Panc1 (cell line): ENCODE measurements at regions not wholly inside any gene's neighbourhood (a gene's known extent, or its start where the extent isn't known, plus 50 kb on each side); places are given as distances from the start of the nearest gene placed in this dataset.

Experiments
- ATAC-seq: fragments of 200-7000 bp; cut with Tn5 transposase; 2 replicates; pipeline ENCODE4 v1.9.1; 2020; ENCODE audit warnings: mild to moderate bottlenecking, moderate library complexity
- BruUV-seq: library from RNA; stranded (reverse); fragments of 400-500 nt; replicated peaks from 2 replicates; lab custom pipeline; 2021; lab: Mats Ljungman, UMichigan
- CTCF ChIA-PET: fragments of 300-600 bp; sonication (Branson Sonifier 250); formaldehyde crosslinking; loops from one replicate; lab custom pipeline; 2022; ENCODE audit warnings: antibody characterized with exemption; lab: Charles Lee
- POLR2A ChIA-PET: fragments of 300-600 bp; sonication (Branson Sonifier 250); formaldehyde crosslinking; loops from one replicate; lab custom pipeline; 2022; ENCODE audit warnings: antibody characterized with exemption; lab: Charles Lee
- DNase-seq: peaks from one replicate; pipeline ENCODE4 v3.0.0-alpha.2; 2010; ENCODE audit warnings: low read depth, low spot score
- H3K27ac ChIP-seq: 2 replicates; pipeline ENCODE4 v1.5.1; 2011; ENCODE audit warnings: mild to moderate bottlenecking, low read length, inconsistent platforms
- H3K27me3 ChIP-seq: fragments of 200-500 bp; sonication (Bioruptor generic); 2 replicates; pipeline ENCODE4 v1.6.0; 2014; ENCODE audit warnings: low read length, inconsistent platforms; ENCODE audit not compliant: control insufficient read depth, insufficient read depth
- H3K36me3 ChIP-seq: fragments of 200-500 bp; sonication (Bioruptor generic); 2 replicates; pipeline ENCODE4 v1.5.1; 2014; ENCODE audit warnings: inconsistent platforms, mild to moderate bottlenecking, low read length, moderate library complexity; ENCODE audit not compliant: control insufficient read depth, insufficient read depth
- H3K4me1 ChIP-seq: 2 replicates; pipeline ENCODE4 v1.5.1; 2011; ENCODE audit warnings: inconsistent platforms, mild to moderate bottlenecking, low read length, moderate library complexity; ENCODE audit not compliant: control insufficient read depth, insufficient read depth
- H3K4me3 ChIP-seq, 2 experiments: 2 replicates each; pipeline ENCODE4 v1.5.1; 2011 to 2012; ENCODE audit warnings: low read depth in 2 of 2, low read length in 2 of 2, mild to moderate bottlenecking in 2 of 2, inconsistent platforms in 1 of 2, moderate library complexity in 1 of 2
- H3K9me3 ChIP-seq: fragments of 200-500 bp; sonication (Bioruptor generic); 2 replicates; pipeline ENCODE4 v1.5.1; 2014; ENCODE audit warnings: low read depth, mild to moderate bottlenecking, inconsistent platforms, low read length, moderate library complexity; ENCODE audit not compliant: control insufficient read depth, insufficient read depth
- POLR2AphosphoS5 ChIP-seq: IDR thresholded peaks from 2 replicates; pipeline ENCODE4 v1.6.1; 2012; ENCODE audit warnings: mild to moderate bottlenecking, low read depth, low read length, moderate library complexity
- SIN3A ChIP-seq: IDR thresholded peaks from 2 replicates; pipeline ENCODE4 v1.6.1; 2012; ENCODE audit warnings: low read depth, mild to moderate bottlenecking, low read length, moderate library complexity, borderline replicate concordance; ENCODE audit not compliant: insufficient read depth
- TCF7L2 ChIP-seq: IDR thresholded peaks from 2 replicates; pipeline ENCODE4 v1.6.1; 2011; ENCODE audit warnings: mild to moderate bottlenecking, low read depth, low read length, inconsistent platforms
- in situ Hi-C: cut with HindIII; loops from 2 replicates; pipeline ENCODE4 v1.10.0; 2016; ENCODE audit warnings: low sequenced_read_pairs, low pct_unique_long_range_greater_than_20kb
- intact Hi-C: fragments of 100-400 bp; cut with micrococcal nuclease; formaldehyde crosslinking; loops from one replicate; pipeline ENCODE4 v1.10.0; 2022; ENCODE audit not compliant: unreplicated experiment
- TF ChIP-seq, protein P1 (sequence below): fragments of 450-650 bp; IDR thresholded peaks from 2 replicates; pipeline ENCODE4 v1.5.1; 2017; ENCODE audit warnings: mild to moderate bottlenecking
- TF ChIP-seq, protein P2 (sequence below), 2 experiments: IDR thresholded peaks; 2 replicates each; pipeline ENCODE4 v1.6.1; 2011 to 2012; ENCODE audit warnings: low read depth in 2 of 2, control low read depth in 1 of 2, low read length in 1 of 2, mild to moderate bottlenecking in 1 of 2, moderate library complexity in 1 of 2; ENCODE audit not compliant: insufficient read depth in 1 of 2

DNA sequence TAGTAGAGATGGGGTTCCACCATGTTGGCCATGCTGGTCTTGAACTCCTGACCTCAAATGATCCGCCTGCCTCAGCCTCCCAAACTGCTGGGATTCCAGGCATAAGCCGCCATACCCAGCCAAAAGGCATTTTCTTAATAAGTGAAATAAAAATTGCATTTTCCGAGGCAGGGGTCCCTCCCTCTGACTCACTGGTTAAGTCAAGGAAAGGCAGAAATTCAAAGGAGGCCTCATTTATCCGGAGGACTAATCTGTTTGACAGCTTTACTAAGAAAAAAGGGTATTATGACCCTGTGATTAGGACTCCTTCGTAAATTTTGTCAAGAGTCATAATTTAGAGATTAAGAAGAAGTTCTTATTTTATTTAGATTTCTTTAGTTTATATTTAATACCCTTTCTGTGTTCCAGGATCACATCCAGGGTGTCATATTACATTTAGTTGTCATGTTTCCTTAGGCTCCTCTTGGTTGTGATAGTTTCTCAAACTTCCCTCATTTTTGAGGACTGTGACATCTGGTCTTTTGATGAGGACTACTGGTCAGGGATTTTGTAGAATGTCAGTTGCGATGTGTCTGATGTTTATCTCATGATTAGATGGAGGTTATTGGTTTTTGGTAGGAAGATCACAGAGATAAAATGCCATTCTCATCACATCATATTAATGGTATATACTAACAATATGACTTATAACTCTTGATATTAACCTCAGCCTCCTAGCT lies 753.7 kb upstream of the AMOT start:
- BruUV-seq, result no TSS peak
- H3K9me3 ChIP-seq, result no peaks in the 10 kb centered on the region
- no peak for DNase-seq
- ATAC-seq, result no peak
- H3K36me3 ChIP-seq, result no peaks in the 10 kb centered on the region
- H3K27me3 ChIP-seq, result no peaks in the 10 kb centered on the region
- POLR2A ChIA-PET, result no interaction called here
- H3K4me1 ChIP-seq, result no peaks in the 10 kb centered on the region
- intact Hi-C loops, result no loop called here
- H3K4me3 ChIP-seq, result no peak overlapping the region
- no peak overlapping the region for H3K27ac ChIP-seq
- in situ Hi-C loops, result no loop called here
- CTCF ChIA-PET, result no interaction called here
- TF ChIP-seq SIN3A, result no peak
- TF ChIP-seq, protein P1, sequence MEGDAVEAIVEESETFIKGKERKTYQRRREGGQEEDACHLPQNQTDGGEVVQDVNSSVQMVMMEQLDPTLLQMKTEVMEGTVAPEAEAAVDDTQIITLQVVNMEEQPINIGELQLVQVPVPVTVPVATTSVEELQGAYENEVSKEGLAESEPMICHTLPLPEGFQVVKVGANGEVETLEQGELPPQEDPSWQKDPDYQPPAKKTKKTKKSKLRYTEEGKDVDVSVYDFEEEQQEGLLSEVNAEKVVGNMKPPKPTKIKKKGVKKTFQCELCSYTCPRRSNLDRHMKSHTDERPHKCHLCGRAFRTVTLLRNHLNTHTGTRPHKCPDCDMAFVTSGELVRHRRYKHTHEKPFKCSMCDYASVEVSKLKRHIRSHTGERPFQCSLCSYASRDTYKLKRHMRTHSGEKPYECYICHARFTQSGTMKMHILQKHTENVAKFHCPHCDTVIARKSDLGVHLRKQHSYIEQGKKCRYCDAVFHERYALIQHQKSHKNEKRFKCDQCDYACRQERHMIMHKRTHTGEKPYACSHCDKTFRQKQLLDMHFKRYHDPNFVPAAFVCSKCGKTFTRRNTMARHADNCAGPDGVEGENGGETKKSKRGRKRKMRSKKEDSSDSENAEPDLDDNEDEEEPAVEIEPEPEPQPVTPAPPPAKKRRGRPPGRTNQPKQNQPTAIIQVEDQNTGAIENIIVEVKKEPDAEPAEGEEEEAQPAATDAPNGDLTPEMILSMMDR, result no peak
- no peak for TF ChIP-seq TCF7L2
- no peak for TF ChIP-seq POLR2AphosphoS5
- TF ChIP-seq, protein P2, sequence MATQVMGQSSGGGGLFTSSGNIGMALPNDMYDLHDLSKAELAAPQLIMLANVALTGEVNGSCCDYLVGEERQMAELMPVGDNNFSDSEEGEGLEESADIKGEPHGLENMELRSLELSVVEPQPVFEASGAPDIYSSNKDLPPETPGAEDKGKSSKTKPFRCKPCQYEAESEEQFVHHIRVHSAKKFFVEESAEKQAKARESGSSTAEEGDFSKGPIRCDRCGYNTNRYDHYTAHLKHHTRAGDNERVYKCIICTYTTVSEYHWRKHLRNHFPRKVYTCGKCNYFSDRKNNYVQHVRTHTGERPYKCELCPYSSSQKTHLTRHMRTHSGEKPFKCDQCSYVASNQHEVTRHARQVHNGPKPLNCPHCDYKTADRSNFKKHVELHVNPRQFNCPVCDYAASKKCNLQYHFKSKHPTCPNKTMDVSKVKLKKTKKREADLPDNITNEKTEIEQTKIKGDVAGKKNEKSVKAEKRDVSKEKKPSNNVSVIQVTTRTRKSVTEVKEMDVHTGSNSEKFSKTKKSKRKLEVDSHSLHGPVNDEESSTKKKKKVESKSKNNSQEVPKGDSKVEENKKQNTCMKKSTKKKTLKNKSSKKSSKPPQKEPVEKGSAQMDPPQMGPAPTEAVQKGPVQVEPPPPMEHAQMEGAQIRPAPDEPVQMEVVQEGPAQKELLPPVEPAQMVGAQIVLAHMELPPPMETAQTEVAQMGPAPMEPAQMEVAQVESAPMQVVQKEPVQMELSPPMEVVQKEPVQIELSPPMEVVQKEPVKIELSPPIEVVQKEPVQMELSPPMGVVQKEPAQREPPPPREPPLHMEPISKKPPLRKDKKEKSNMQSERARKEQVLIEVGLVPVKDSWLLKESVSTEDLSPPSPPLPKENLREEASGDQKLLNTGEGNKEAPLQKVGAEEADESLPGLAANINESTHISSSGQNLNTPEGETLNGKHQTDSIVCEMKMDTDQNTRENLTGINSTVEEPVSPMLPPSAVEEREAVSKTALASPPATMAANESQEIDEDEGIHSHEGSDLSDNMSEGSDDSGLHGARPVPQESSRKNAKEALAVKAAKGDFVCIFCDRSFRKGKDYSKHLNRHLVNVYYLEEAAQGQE (IDR thresholded peaks at IDR 0.05; ENCODE audit: insufficient read depth in 1 of 2, low read depth in 2 of 2, low read length in 1 of 2), result no peak

DNA sequence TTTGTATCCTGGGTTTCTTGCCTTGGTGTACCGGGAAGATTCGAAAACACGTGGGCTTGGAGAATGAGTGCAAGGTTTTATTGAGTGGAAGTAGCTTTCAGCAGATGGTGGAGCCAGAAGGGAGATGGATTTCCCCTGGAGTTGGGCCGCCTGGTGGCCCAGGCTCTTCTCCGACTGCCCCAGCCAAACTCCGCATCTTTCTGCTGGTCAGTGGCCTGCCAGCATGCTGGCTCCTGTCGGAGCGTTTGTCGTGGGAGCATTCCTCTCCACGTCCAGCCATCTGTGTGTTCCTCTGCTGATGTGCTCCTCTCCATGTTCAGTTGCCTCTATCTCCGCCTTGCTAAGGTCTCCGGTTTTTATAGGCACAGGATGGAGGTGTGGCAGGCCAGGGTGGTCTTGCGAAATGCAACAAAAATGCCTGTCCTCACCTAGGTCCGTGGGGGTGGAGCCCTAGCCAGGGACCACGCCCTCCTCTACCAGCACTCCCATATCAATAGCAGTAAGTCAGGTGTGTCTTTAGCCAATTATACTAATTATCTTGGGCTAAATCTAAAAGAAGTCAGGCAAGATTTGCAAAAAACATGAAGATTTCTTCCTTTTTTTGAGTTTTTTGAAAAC lies 745.8 kb upstream of the AMOT start:
- BruUV-seq, result no TSS peak
- ATAC-seq, result no peak
- ChIA-PET POLR2A (no interaction called here), CTCF (no interaction called here)
- H3K4me3 ChIP-seq, result no peak overlapping the region
- no peaks in the 10 kb centered on the region for H3K9me3 ChIP-seq
- intact Hi-C loops, result no loop called here
- no peaks in the 10 kb centered on the region for H3K36me3 ChIP-seq
- TF ChIP-seq POLR2AphosphoS5, result no peak
- TF ChIP-seq, protein P2 (IDR thresholded peaks at IDR 0.05; ENCODE audit: insufficient read depth in 1 of 2, low read depth in 2 of 2, low read length in 1 of 2), result no peak
- TF ChIP-seq, protein P1, result no peak
- no peak for TF ChIP-seq TCF7L2
- TF ChIP-seq SIN3A, result no peak
- H3K27me3 ChIP-seq, result no peaks in the 10 kb centered on the region
- H3K27ac ChIP-seq, result no peak overlapping the region
- DNase-seq, result no peak
- in situ Hi-C loops, result no loop called here
- no peaks in the 10 kb centered on the region for H3K4me1 ChIP-seq
